ENCODE measurements at regions not wholly inside any gene's neighbourhood (a gene's known extent, or its start where the extent isn't known, plus 50 kb on each side); places are given as distances from the start of the nearest gene placed in this dataset.

DNA sequence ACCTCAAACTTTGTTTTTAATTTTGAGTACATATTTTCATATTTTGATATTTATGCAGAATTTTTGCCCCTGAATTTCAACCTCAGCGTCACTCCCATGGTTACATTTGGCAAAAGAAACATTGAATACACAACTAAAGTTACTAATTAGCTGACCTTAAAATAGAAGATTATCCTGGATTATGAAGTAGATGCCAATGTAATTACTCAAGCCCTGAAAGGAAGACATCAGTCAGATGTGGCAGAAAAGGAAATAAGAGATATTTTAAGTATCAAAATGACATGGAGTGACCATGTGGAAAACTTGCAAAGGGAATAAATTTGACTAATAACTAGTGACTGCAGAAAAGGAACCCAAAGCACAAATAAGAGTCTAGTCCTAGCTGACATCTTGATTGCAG lies 701.3 kb upstream of the KCND2 start:
- no peak for TF ChIP-seq GABPA (IDR thresholded peaks at IDR 0.05; ENCODE audit: low read depth)
- TF ChIP-seq, protein P1, sequence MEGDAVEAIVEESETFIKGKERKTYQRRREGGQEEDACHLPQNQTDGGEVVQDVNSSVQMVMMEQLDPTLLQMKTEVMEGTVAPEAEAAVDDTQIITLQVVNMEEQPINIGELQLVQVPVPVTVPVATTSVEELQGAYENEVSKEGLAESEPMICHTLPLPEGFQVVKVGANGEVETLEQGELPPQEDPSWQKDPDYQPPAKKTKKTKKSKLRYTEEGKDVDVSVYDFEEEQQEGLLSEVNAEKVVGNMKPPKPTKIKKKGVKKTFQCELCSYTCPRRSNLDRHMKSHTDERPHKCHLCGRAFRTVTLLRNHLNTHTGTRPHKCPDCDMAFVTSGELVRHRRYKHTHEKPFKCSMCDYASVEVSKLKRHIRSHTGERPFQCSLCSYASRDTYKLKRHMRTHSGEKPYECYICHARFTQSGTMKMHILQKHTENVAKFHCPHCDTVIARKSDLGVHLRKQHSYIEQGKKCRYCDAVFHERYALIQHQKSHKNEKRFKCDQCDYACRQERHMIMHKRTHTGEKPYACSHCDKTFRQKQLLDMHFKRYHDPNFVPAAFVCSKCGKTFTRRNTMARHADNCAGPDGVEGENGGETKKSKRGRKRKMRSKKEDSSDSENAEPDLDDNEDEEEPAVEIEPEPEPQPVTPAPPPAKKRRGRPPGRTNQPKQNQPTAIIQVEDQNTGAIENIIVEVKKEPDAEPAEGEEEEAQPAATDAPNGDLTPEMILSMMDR (IDR thresholded peaks at IDR 0.05; ENCODE audit: insufficient read depth, low read length), result no peak
